H1 (cell line): ENCODE measurements at regions not wholly inside any gene's neighbourhood (a gene's known extent, or its start where the extent isn't known, plus 50 kb on each side); places are given as distances from the start of the nearest gene placed in this dataset.

Experiments
- CTCF ChIA-PET: fragments of 300-600 bp; sonication (Branson Sonifier 250); formaldehyde crosslinking; loops from one replicate; lab custom pipeline; 2021; ENCODE audit not compliant: partially characterized antibody; lab: Charles Lee
- POLR2A ChIA-PET: fragments of 300-600 bp; sonication (Branson Sonifier 250); formaldehyde crosslinking; loops from one replicate; lab custom pipeline; 2021; ENCODE audit warnings: inconsistent platforms; ENCODE audit not compliant: partially characterized antibody; lab: Charles Lee
- DNase-seq, 2 experiments: peaks; one replicate each; pipeline versions ENCODE4 v3.0.0 to v3.0.0-alpha.2; 2010 to 2022; ENCODE audit warnings: low spot score in 2 of 2, low read depth in 1 of 2, mixed read lengths in 1 of 2
- FAIRE-seq: peaks from 2 replicates; lab custom pipeline; 2011; peaks lifted over from hg19 to GRCh38; lab: Jason Lieb, UNC
- H2AFZ ChIP-seq: 2 replicates; pipeline ENCODE4 v1.8.1; 2012; ENCODE audit warnings: low read length, inconsistent platforms
- H2AK5ac ChIP-seq: 2 replicates; pipeline ENCODE4 v1.6.1; 2013; ENCODE audit warnings: low read depth, low read length
- H2BK120ac ChIP-seq: replicated peaks from 2 replicates; pipeline ENCODE3; 2013; ENCODE audit warnings: low read depth, low read length, inconsistent platforms
- H2BK12ac ChIP-seq: 2 replicates; pipeline ENCODE4 v1.6.1; 2013; ENCODE audit warnings: low read depth, low read length
- H2BK15ac ChIP-seq: 2 replicates; pipeline ENCODE4 v1.6.1; 2013; ENCODE audit warnings: low read length
- H2BK20ac ChIP-seq: 2 replicates; pipeline ENCODE4 v1.6.1; 2013; ENCODE audit warnings: low read length
- H2BK5ac ChIP-seq: 2 replicates; pipeline ENCODE4 v1.6.1; 2013; ENCODE audit warnings: low read depth, low read length
- H3K14ac ChIP-seq: 2 replicates; pipeline ENCODE4 v1.6.1; 2013; ENCODE audit warnings: inconsistent platforms; ENCODE audit not compliant: insufficient read length
- H3K18ac ChIP-seq: 2 replicates; pipeline ENCODE4 v1.6.1; 2013; ENCODE audit warnings: low read length; ENCODE audit errors: extremely low read depth
- H3K23ac ChIP-seq: 2 replicates; pipeline ENCODE4 v1.6.1; 2013; ENCODE audit warnings: inconsistent platforms; ENCODE audit not compliant: insufficient read length
- H3K23me2 ChIP-seq: 2 replicates; pipeline ENCODE4 v1.6.1; 2013; ENCODE audit warnings: low read depth, low read length
- H3K27ac ChIP-seq: 2 replicates; pipeline ENCODE4 v1.6.1; 2011; ENCODE audit warnings: low read depth, low read length, inconsistent platforms
- H3K27me3 ChIP-seq, 4 experiments: replicated peaks in 1 of 4; 1 replicate in 1 of 4; 2 replicates in 3 of 4; pipeline versions ENCODE4 v1.6.1 to v1.8.1; 2011 to 2013; ENCODE audit warnings: low read length in 3 of 4, mild to moderate bottlenecking in 3 of 4, inconsistent platforms in 2 of 4, mixed read lengths in 2 of 4, moderate library complexity in 1 of 4; ENCODE audit not compliant: control insufficient read depth in 3 of 4, insufficient read depth in 3 of 4; ENCODE audit errors: extremely low read depth in 1 of 4
- H3K36me3 ChIP-seq, 4 experiments: 2 replicates each; pipeline versions ENCODE4 v1.6.1 to v1.8.1; 2011 to 2013; ENCODE audit warnings: mild to moderate bottlenecking in 4 of 4, low read length in 3 of 4, moderate library complexity in 2 of 4, control low read depth in 1 of 4, inconsistent platforms in 1 of 4; ENCODE audit not compliant: insufficient read depth in 4 of 4, control insufficient read depth in 2 of 4
- H3K4ac ChIP-seq: replicated peaks from 2 replicates; pipeline ENCODE3; 2013; ENCODE audit warnings: low read length, low read depth, mixed read lengths, inconsistent platforms; ENCODE audit not compliant: insufficient read length
- H3K4me1 ChIP-seq, 4 experiments: replicated peaks in 1 of 4; 1 replicate in 1 of 4; 2 replicates in 3 of 4; pipeline versions ENCODE4 v1.6.1 to v1.8.1; 2011 to 2013; ENCODE audit warnings: low read length in 3 of 4, inconsistent platforms in 2 of 4, mixed read lengths in 1 of 4; ENCODE audit not compliant: insufficient read depth in 4 of 4, control insufficient read depth in 3 of 4
- H3K4me2 ChIP-seq, 2 experiments: 2 replicates each; pipeline versions ENCODE4 v1.6.1 to v1.8.1; 2011 to 2013; ENCODE audit warnings: low read depth in 2 of 2, low read length in 2 of 2, control low read depth in 1 of 2, inconsistent platforms in 1 of 2, mild to moderate bottlenecking in 1 of 2; ENCODE audit not compliant: insufficient read depth in 1 of 2
- H3K4me3 ChIP-seq, 4 experiments: fragments of 200-600, 300-600 bp in 1 of 4; sonication (generic), shearing (Covaris generic), sonication (Bioruptor Twin) in 1 of 4; 2 replicates each; pipeline versions ENCODE4 v1.5.1 to v1.8.1; 2011 to 2016; ENCODE audit warnings: low read length in 4 of 4, low read depth in 3 of 4, control low read depth in 2 of 4, inconsistent platforms in 2 of 4, mild to moderate bottlenecking in 2 of 4, mixed read lengths in 1 of 4, moderate library complexity in 1 of 4; ENCODE audit not compliant: insufficient read depth in 2 of 4; ENCODE audit errors: extremely low read depth in 1 of 4
- H3K56ac ChIP-seq: replicated peaks from 2 replicates; pipeline ENCODE3; 2013; ENCODE audit warnings: low read depth, mild to moderate bottlenecking, mixed read lengths, low read length, inconsistent platforms; ENCODE audit not compliant: insufficient read length
- H3K79me1 ChIP-seq: 2 replicates; pipeline ENCODE4 v1.6.1; 2013; ENCODE audit warnings: low read depth, low read length, control low read depth
- H3K79me2 ChIP-seq, 2 experiments: 2 replicates each; pipeline versions ENCODE4 v1.6.1 to v1.8.1; 2012 to 2013; ENCODE audit warnings: low read length in 2 of 2, mild to moderate bottlenecking in 2 of 2, inconsistent platforms in 1 of 2; ENCODE audit not compliant: insufficient read depth in 2 of 2, control insufficient read depth in 1 of 2
- H3K9ac ChIP-seq, 4 experiments: replicated peaks in 1 of 4; 1 replicate in 1 of 4; 2 replicates in 3 of 4; pipeline versions ENCODE4 v1.6.1 to v1.8.1; 2011 to 2013; ENCODE audit warnings: low read depth in 3 of 4, low read length in 3 of 4, control low read depth in 2 of 4, mild to moderate bottlenecking in 2 of 4, moderate library complexity in 2 of 4, inconsistent platforms in 1 of 4; ENCODE audit errors: extremely low read depth in 1 of 4
- H3K9me3 ChIP-seq, 2 experiments: 2 replicates each; pipeline versions ENCODE4 v1.6.1 to v1.8.1; 2012 to 2013; ENCODE audit warnings: mild to moderate bottlenecking in 2 of 2, moderate library complexity in 2 of 2, control low read depth in 1 of 2, inconsistent platforms in 1 of 2, low read depth in 1 of 2, low read length in 1 of 2, mixed read lengths in 1 of 2; ENCODE audit not compliant: insufficient read depth in 2 of 2
- H4K20me1 ChIP-seq, 2 experiments: replicated peaks in 1 of 2; 2 replicates each; pipeline versions ENCODE3 to v1.8.1; 2011 to 2013; ENCODE audit warnings: inconsistent platforms in 2 of 2, low read length in 2 of 2, mild to moderate bottlenecking in 1 of 2; ENCODE audit not compliant: insufficient read depth in 2 of 2, control insufficient read depth in 1 of 2
- H4K5ac ChIP-seq: 2 replicates; pipeline ENCODE4 v1.6.1; 2013; ENCODE audit warnings: low read length, low read depth, mixed read lengths, inconsistent platforms; ENCODE audit not compliant: insufficient read length
- H4K8ac ChIP-seq: 2 replicates; pipeline ENCODE4 v1.8.0; 2013; ENCODE audit warnings: mild to moderate bottlenecking, moderate library complexity, low read length, inconsistent platforms; ENCODE audit not compliant: insufficient read depth; ENCODE audit errors: extremely low read depth
- H4K91ac ChIP-seq: replicated peaks from 2 replicates; pipeline ENCODE3; 2013; ENCODE audit warnings: low read length, mixed read lengths, inconsistent platforms; ENCODE audit not compliant: insufficient read length
- GABPA ChIP-seq: IDR thresholded peaks from 2 replicates; pipeline ENCODE4 v1.6.1; 2011; ENCODE audit warnings: mild to moderate bottlenecking, low read length, moderate library complexity, borderline replicate concordance; ENCODE audit not compliant: insufficient read depth
- KDM5A ChIP-seq: fragments of 200-600 bp; IDR thresholded peaks from 2 replicates; pipeline ENCODE4 v1.7.1; 2012; ENCODE audit warnings: mild to moderate bottlenecking, low read length, inconsistent platforms, mixed read lengths
- SIRT6 ChIP-seq: IDR thresholded peaks from one replicate; pipeline ENCODE4 v1.7.1; 2012; ENCODE audit warnings: low read length, inconsistent platforms
- SRF ChIP-seq: IDR thresholded peaks from 2 replicates; pipeline ENCODE4 v1.6.1; 2011; ENCODE audit warnings: mild to moderate bottlenecking, low read depth, low read length, moderate library complexity
- SUZ12 ChIP-seq: fragments of 200-600 bp; sonication (generic); IDR thresholded peaks from 2 replicates; pipeline ENCODE4 v1.6.1; 2012; ENCODE audit warnings: mild to moderate bottlenecking, inconsistent platforms, low read length, moderate library complexity, mixed read lengths
- TBP ChIP-seq: IDR thresholded peaks from 2 replicates; pipeline ENCODE4 v1.6.1; 2011; ENCODE audit warnings: low read depth, low read length, improper control_type of control experiment
- ZNF274 ChIP-seq: IDR thresholded peaks from 2 replicates; pipeline ENCODE4 v1.7.0; 2012; ENCODE audit warnings: low read length, borderline replicate concordance; ENCODE audit errors: extremely low read depth
- WGBS, 2 experiments: shearing (Covaris generic) in 1 of 2; methylation state at CpG; one replicate each; pipeline versions ENCODE4 v1.1.6 to v1.1.7; 2013 to 2015; ENCODE audit warnings: low lambda C conversion rate in 2 of 2, mixed read lengths in 2 of 2, inconsistent platforms in 1 of 2, low coverage in 1 of 2, missing lambda C conversion rate in 1 of 2; ENCODE audit not compliant: insufficient replicate concordance in 2 of 2, insufficient coverage in 1 of 2, insufficient read length in 1 of 2; ENCODE audit errors: extremely low coverage in 1 of 2, missing lambda C conversion rate in 1 of 2; 5-methylcytosine and 5-hydroxymethylcytosine counted together
- TF ChIP-seq, protein P1 (sequence below): IDR thresholded peaks from 2 replicates; pipeline ENCODE4 v1.6.1; 2012; ENCODE audit warnings: inconsistent platforms

DNA sequence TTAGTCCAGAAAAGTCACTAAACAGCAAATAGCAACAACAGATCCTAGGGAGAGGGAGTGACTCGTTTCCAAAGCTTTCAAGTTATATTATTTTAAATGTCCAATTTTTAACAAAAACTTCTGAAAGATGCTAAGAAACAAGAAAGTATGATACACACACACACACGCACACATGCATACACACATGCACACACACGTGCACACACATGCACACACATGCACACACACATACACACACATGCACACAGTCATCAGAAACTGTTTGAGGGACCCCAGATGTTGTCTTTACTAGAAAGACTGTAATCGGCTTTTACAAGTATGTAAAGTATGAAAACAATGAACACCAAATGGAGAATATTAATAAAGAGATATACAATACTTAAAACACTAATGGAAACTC is 825.4 kb downstream of the UQCRFS1 start:
- Histone ChIP-seq H3K36me3 (no peaks in the 10 kb centered on the region), H3K23ac (no peak overlapping the region), H3K27ac (no peak overlapping the region), H4K20me1 (no peaks in the 10 kb centered on the region), H4K8ac (no peak overlapping the region), H2BK120ac (no peak overlapping the region), H2BK12ac (no peak overlapping the region), H3K79me1 (no peaks in the 10 kb centered on the region), H3K4ac (no peak overlapping the region), H3K9ac (no peak overlapping the region), H3K4me3 (no peak overlapping the region), H2AFZ (no peak overlapping the region), H3K79me2 (no peaks in the 10 kb centered on the region), H3K27me3 (no peaks in the 10 kb centered on the region), H2AK5ac (no peak overlapping the region), H3K14ac (no peak overlapping the region), H3K4me2 (no peak overlapping the region), H3K18ac (no peak overlapping the region), H4K5ac (no peak overlapping the region), H2BK15ac (no peak overlapping the region), H3K4me1 (no peaks in the 10 kb centered on the region), H2BK5ac (no peak overlapping the region), H3K9me3 (no peaks in the 10 kb centered on the region), H2BK20ac (no peak overlapping the region), H4K91ac (no peak overlapping the region), H3K23me2 (no peaks in the 10 kb centered on the region), H3K56ac (no peak overlapping the region)
- no peak for DNase-seq
- no peak for FAIRE-seq
- 86% methylated on average over 4 of the region's 4 CpGs; no CpG with 5 or more reads in 1 of the 2 experiments for WGBS, 2 experiments
- ChIA-PET CTCF (no interaction called here), POLR2A (no interaction called here)
- no peak for TF ChIP-seq KDM5A
- TF ChIP-seq, protein P1, sequence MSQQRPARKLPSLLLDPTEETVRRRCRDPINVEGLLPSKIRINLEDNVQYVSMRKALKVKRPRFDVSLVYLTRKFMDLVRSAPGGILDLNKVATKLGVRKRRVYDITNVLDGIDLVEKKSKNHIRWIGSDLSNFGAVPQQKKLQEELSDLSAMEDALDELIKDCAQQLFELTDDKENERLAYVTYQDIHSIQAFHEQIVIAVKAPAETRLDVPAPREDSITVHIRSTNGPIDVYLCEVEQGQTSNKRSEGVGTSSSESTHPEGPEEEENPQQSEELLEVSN, result no peak
- no peak for TF ChIP-seq SUZ12
- no peak for TF ChIP-seq GABPA
- TF ChIP-seq SIRT6, result no peak
- TF ChIP-seq TBP, result no peak
- no peak for TF ChIP-seq SRF
- no peak for TF ChIP-seq ZNF274
